Right lobe of liver (tissue), 6 donors: ENCODE measurements at regions not wholly inside any gene's neighbourhood (a gene's known extent, or its start where the extent isn't known, plus 50 kb on each side); places are given as distances from the start of the nearest gene placed in this dataset.

ENCODE experiments used
- ATAC-seq, 4 donors: fragments of 200-7000 bp; cut with Tn5 transposase; one replicate each; pipeline ENCODE4 v1.9.1; 2020; ENCODE audit warnings: mild to moderate bottlenecking in 4 of 4, moderate library complexity in 4 of 4
- DNase-seq, 3 donors: peaks; one replicate each; pipeline ENCODE4 v3.0.0-alpha.2; 2020
- H3K27ac ChIP-seq, 3 donors: fragments of 200-600 bp; one replicate each; pipeline ENCODE4 v1.8.0; 2022
- H3K27me3 ChIP-seq, 2 donors: fragments of 200-600 bp; one replicate each; pipeline ENCODE4 v1.8.0; 2022
- H3K36me3 ChIP-seq, 4 donors: fragments of 200-600 bp; sonication (generic) in 1 of 4; one replicate each; pipeline versions ENCODE4 v1.5.1 to v1.8.0; 2017 to 2022; ENCODE audit warnings: control low read depth in 1 of 4
- H3K4me1 ChIP-seq, 4 donors: fragments of 200-600 bp; sonication (generic) in 1 of 4; one replicate each; pipeline versions ENCODE4 v1.5.1 to v1.8.0; 2017 to 2022; ENCODE audit warnings: control low read depth in 1 of 4
- H3K4me3 ChIP-seq, 3 donors: fragments of 200-600 bp; one replicate each; pipeline ENCODE4 v1.8.0; 2022
- H3K9me3 ChIP-seq, 4 donors: fragments of 200-600 bp; sonication (generic) in 1 of 4; one replicate each; pipeline versions ENCODE4 v1.5.1 to v1.8.0; 2017 to 2022; ENCODE audit warnings: control low read depth in 1 of 4
- POLR2A ChIP-seq: fragments of 450-650 bp; IDR thresholded peaks from one replicate; pipeline ENCODE4 v1.6.1; 2017; ENCODE audit warnings: antibody characterized with exemption, mild to moderate bottlenecking
- WGBS: methylation state at CpG from one replicate; pipeline ENCODE4 v1.1.6; 2018; ENCODE audit warnings: low coverage, low lambda C conversion rate; ENCODE audit not compliant: insufficient coverage; ENCODE audit errors: missing lambda C conversion rate; 5-methylcytosine and 5-hydroxymethylcytosine counted together
- intact Hi-C, 2 donors: fragments of 100-400 bp; cut with DNase I; formaldehyde crosslinking; loops; one replicate each; pipeline versions ENCODE4 v1.11.2 to v1.14.1; 2022
- small RNA-seq, 2 experiments: library from RNA; depleted of rRNA; stranded (forward); fragments of <200 nt; gene quantifications; one replicate each; pipeline ENCODE3, GENCODE V24; 2016
- TF ChIP-seq, protein P1 (sequence below), 4 donors: fragments of 200-600 bp in 3 of 4; fragments of 450-650 bp in 1 of 4; IDR thresholded peaks; one replicate each; pipeline versions ENCODE4 v1.5.1 to v1.8.0; 2016 to 2022; ENCODE audit warnings: antibody characterized with exemption in 4 of 4, mild to moderate bottlenecking in 2 of 4
- donor health status: DM: no; HTN: yes; CAD: no.
- donor health status: DM: no; HTN: no; CAD: no.
- donor health status: DM: no; HTN: no; CAD: no.
- donor health status: DM: no; HTN: yes; CAD: no.
- donor health status: DM: no; HTN: yes; CAD: no.

DNA sequence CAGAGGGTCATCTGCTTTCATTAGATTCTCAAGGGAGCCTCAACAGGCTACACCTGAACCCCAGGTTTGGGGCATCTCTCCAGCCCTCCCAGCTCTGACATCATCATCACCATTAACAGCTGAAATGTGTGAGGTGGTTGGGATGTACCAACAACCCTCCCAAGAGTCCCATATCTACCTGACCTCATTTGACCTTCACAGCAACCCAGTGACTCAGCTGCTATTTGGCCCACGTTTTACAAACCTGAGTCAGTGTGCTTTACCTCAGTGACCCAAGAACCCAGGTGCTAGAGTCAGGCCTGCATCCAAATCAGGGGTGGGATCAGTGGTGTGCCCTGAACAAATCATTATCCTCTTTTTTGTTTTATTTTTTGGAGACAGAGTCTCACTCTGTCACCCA lies 53.3 kb upstream of the TINAGL1 start:
- 25% methylated on average over 1 of the region's 1 CpG for WGBS
- intact Hi-C loops: no loop called here
- no peak for DNase-seq
- ATAC-seq: peak in 1 of 4 donors; percentile 66
- Histone ChIP-seq H3K4me1 (peaks cover 0 to 18% (median 0%) of the 10 kb centered on the region in 4 donors), H3K4me3 (no peak overlapping the region), H3K27me3 (no peaks in the 10 kb centered on the region), H3K9me3 (no peaks in the 10 kb centered on the region), H3K36me3 (no peaks in the 10 kb centered on the region), H3K27ac (no peak overlapping the region)
- TF ChIP-seq, protein P1, sequence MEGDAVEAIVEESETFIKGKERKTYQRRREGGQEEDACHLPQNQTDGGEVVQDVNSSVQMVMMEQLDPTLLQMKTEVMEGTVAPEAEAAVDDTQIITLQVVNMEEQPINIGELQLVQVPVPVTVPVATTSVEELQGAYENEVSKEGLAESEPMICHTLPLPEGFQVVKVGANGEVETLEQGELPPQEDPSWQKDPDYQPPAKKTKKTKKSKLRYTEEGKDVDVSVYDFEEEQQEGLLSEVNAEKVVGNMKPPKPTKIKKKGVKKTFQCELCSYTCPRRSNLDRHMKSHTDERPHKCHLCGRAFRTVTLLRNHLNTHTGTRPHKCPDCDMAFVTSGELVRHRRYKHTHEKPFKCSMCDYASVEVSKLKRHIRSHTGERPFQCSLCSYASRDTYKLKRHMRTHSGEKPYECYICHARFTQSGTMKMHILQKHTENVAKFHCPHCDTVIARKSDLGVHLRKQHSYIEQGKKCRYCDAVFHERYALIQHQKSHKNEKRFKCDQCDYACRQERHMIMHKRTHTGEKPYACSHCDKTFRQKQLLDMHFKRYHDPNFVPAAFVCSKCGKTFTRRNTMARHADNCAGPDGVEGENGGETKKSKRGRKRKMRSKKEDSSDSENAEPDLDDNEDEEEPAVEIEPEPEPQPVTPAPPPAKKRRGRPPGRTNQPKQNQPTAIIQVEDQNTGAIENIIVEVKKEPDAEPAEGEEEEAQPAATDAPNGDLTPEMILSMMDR (IDR thresholded peaks at IDR 0.05): no peak
- no peak for TF ChIP-seq POLR2A

DNA sequence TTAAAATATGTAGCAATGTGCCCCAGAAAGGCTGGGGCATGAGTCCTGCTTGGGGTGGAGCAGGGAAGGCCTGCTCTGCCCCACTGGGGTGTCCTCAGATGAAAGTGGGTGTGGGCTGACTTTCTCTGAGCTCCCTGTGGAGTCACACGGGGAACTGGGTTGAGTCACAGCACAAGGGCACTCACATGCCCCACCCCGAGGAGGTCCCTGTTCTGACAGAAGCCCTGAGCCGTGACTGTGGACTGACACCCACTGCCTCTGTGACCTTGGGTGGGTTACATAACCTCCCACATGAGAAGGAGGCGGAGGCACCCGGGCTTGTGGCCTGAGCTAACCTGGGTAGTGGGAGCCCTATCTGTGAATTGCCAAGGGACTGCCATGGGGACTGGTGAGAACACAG lies 52.5 kb upstream of the TINAGL1 start:
- WGBS: 60% methylated on average over 1 of the region's 5 CpGs
- H3K27ac ChIP-seq: peak overlapping the region in 2 of 3 donors; percentile 45 to 75
- H3K36me3 ChIP-seq: no peaks in the 10 kb centered on the region
- ATAC-seq (peak; percentile 65 to 81 (median 74)), DNase-seq (peak in 2 of 3 donors; percentile 67)
- no peaks in the 10 kb centered on the region for H3K9me3 ChIP-seq
- H3K27me3 ChIP-seq: no peaks in the 10 kb centered on the region
- TF ChIP-seq POLR2A: no peak
- TF ChIP-seq, protein P1 (IDR thresholded peaks at IDR 0.05): no peak
- no peak overlapping the region for H3K4me3 ChIP-seq
- peaks cover 0 to 18% (median 0%) of the 10 kb centered on the region in 4 donors for H3K4me1 ChIP-seq
- intact Hi-C loops: no loop called here

DNA sequence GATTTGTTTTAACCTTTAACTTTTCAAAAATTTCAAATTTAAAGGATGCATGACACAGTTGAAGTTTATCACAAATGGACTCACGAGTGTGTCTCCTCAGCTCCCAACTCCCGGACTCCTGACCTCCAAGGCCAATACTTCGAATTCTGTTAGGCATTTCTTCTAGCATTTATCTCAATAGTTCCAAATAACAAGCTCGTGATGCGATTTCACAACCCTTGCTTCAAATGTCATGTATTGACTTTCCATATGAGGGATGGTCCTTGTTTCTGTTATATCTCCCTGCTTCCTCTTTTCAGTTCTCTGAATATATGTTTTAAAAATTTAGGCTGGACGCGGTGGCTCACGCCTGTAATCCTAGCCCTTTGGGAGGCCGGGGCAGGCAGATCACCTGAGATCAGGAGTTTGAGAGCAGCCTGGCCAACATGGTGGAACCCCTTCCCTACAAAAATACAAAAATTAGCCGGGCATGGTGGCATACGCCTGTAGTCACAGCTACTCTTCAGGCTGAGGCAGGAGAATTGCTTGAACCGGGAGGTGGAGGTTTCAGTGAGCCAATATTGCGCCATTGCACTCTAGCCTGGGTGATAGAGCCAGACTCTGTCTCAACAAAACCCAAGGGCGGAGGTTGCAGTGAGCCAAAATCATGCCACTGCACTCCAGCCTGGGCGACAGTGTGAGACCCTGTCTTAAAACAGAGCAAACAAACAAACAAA lies 52.0 kb upstream of the TINAGL1 start:
- peak; percentile 67 to 88 (median 83) for ATAC-seq
- Histone ChIP-seq H3K27me3 (no peaks in the 10 kb centered on the region), H3K27ac (peak overlapping the region in 2 of 3 donors; percentile 45 to 75), H3K9me3 (no peaks in the 10 kb centered on the region), H3K4me1 (peaks cover 0 to 18% (median 0%) of the 10 kb centered on the region in 4 donors), H3K36me3 (no peaks in the 10 kb centered on the region), H3K4me3 (no peak overlapping the region)
- 43% methylated on average over 14 of the region's 15 CpGs for WGBS
- TF ChIP-seq POLR2A: no peak
- TF ChIP-seq, protein P1 (IDR thresholded peaks at IDR 0.05): no peak
- intact Hi-C loops: no loop called here
- DNase-seq: peak; percentile 54 to 71 (median 71)

Small RNAs in the stretch of these regions (small RNA-seq; reads per million reads assigned to genes)
- gene RF00019: 0 reads per million in 2 experiments
- 0 reads per million in 2 experiments for gene RNU6-40P
